Peyer's patch (tissue), 4 donors: ENCODE measurements at regions not wholly inside any gene's neighbourhood (a gene's known extent, or its start where the extent isn't known, plus 50 kb on each side); places are given as distances from the start of the nearest gene placed in this dataset.

Source experiments
- POLR2A ChIP-seq, 2 donors: fragments of 450-650 bp; IDR thresholded peaks; one replicate each; pipeline ENCODE4 v1.5.1; 2017; ENCODE audit warnings: antibody characterized with exemption in 2 of 2, mild to moderate bottlenecking in 2 of 2, moderate library complexity in 2 of 2
- TF ChIP-seq, protein P1 (sequence below), 6 experiments: fragments of 450-650 bp in 4 of 6; fragments of 200-600 bp in 2 of 6; sonication (generic) in 1 of 6; IDR thresholded peaks; one replicate each; pipeline ENCODE4 v1.5.1; 2017 to 2019; ENCODE audit warnings: antibody characterized with exemption in 6 of 6, mild to moderate bottlenecking in 3 of 6, moderate library complexity in 1 of 6

GRCh38 chr10:83960125-83960524 lies 179.2 kb upstream of the GHITM start:
- TF ChIP-seq, protein P1, sequence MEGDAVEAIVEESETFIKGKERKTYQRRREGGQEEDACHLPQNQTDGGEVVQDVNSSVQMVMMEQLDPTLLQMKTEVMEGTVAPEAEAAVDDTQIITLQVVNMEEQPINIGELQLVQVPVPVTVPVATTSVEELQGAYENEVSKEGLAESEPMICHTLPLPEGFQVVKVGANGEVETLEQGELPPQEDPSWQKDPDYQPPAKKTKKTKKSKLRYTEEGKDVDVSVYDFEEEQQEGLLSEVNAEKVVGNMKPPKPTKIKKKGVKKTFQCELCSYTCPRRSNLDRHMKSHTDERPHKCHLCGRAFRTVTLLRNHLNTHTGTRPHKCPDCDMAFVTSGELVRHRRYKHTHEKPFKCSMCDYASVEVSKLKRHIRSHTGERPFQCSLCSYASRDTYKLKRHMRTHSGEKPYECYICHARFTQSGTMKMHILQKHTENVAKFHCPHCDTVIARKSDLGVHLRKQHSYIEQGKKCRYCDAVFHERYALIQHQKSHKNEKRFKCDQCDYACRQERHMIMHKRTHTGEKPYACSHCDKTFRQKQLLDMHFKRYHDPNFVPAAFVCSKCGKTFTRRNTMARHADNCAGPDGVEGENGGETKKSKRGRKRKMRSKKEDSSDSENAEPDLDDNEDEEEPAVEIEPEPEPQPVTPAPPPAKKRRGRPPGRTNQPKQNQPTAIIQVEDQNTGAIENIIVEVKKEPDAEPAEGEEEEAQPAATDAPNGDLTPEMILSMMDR (IDR thresholded peaks at IDR 0.05), result no peak
- no peak for TF ChIP-seq POLR2A (IDR thresholded peaks at IDR 0.05)
